OCI-LY1 (cell line): ENCODE measurements at regions not wholly inside any gene's neighbourhood (a gene's known extent, or its start where the extent isn't known, plus 50 kb on each side); places are given as distances from the start of the nearest gene placed in this dataset.

ENCODE experiments used
- H2AFZ ChIP-seq: fragments of 200-600 bp; sonication (generic), shearing (Covaris generic); 2 replicates; pipeline ENCODE4 v1.6.0; 2014; ENCODE audit warnings: antibody characterized with exemption, mild to moderate bottlenecking, low read length
- H3F3A ChIP-seq: fragments of 200-600 bp; sonication (generic), shearing (Covaris generic); 2 replicates; pipeline ENCODE4 v1.6.0; 2014; ENCODE audit warnings: mild to moderate bottlenecking, antibody characterized with exemption, low read length, moderate library complexity; ENCODE audit not compliant: insufficient read depth
- H3K27ac ChIP-seq: fragments of 200-600 bp; sonication (generic); 2 replicates; pipeline ENCODE4 v1.5.1; 2014; ENCODE audit warnings: low read length, mixed run types, mild to moderate bottlenecking, low read depth; ENCODE audit not compliant: poor library complexity, severe bottlenecking
- H3K27me3 ChIP-seq: fragments of 200-600 bp; sonication (generic); 2 replicates; pipeline ENCODE4 v1.6.0; 2014; ENCODE audit warnings: antibody characterized with exemption, mild to moderate bottlenecking, low read length, moderate library complexity; ENCODE audit not compliant: insufficient read depth
- H3K36me3 ChIP-seq: fragments of 200-600 bp; sonication (generic); 2 replicates; pipeline ENCODE4 v1.6.1; 2014; ENCODE audit warnings: mild to moderate bottlenecking, antibody characterized with exemption, low read length, moderate library complexity, mixed read lengths; ENCODE audit not compliant: insufficient read depth
- H3K4me1 ChIP-seq: fragments of 200-600 bp; sonication (generic); 2 replicates; pipeline ENCODE4 v1.5.1; 2014; ENCODE audit warnings: mild to moderate bottlenecking, low read length, moderate library complexity; ENCODE audit not compliant: insufficient read depth, severe bottlenecking
- H3K4me2 ChIP-seq: fragments of 200-600 bp; sonication (generic), shearing (Covaris generic); 2 replicates; pipeline ENCODE4 v1.6.1; 2014; ENCODE audit warnings: low read length
- H3K4me3 ChIP-seq: fragments of 200-600 bp; sonication (generic); 2 replicates; pipeline ENCODE4 v1.5.1; 2014; ENCODE audit warnings: low read length, low read depth, mild to moderate bottlenecking, mixed read lengths; ENCODE audit not compliant: poor library complexity, severe bottlenecking
- H3K79me2 ChIP-seq: fragments of 200-600 bp; shearing (Covaris generic); 2 replicates; pipeline ENCODE4 v1.6.1; 2016; ENCODE audit warnings: mixed run types, low read length, mixed read lengths; ENCODE audit not compliant: insufficient read depth
- H3K9ac ChIP-seq: fragments of 200-600 bp; sonication (generic), shearing (Covaris generic); 2 replicates; pipeline ENCODE4 v1.6.1; 2014; ENCODE audit warnings: mild to moderate bottlenecking, low read length, mixed read lengths
- H3K9me2 ChIP-seq: fragments of 200-600 bp; sonication (generic), shearing (Covaris generic); 2 replicates; pipeline ENCODE4 v1.6.1; 2014; ENCODE audit warnings: low read depth, mild to moderate bottlenecking, low read length, mixed read lengths
- H3K9me3 ChIP-seq: fragments of 200-600 bp; shearing (Covaris generic); 2 replicates; pipeline ENCODE4 v1.6.1; 2014; ENCODE audit warnings: low read length, mixed read lengths
- H4K20me1 ChIP-seq: fragments of 200-600 bp; sonication (generic), shearing (Covaris generic); 2 replicates; pipeline ENCODE4 v1.6.0; 2016; ENCODE audit warnings: mild to moderate bottlenecking, low read length; ENCODE audit not compliant: insufficient read depth
- CTCF ChIP-seq: fragments of 200-600 bp; sonication (generic), shearing (Covaris generic); IDR thresholded peaks from 2 replicates; pipeline ENCODE4 v1.5.1; 2017; ENCODE audit warnings: mild to moderate bottlenecking, antibody characterized with exemption, low read length, moderate library complexity, mixed read lengths
- EZH2 ChIP-seq: fragments of 200-600 bp; sonication (generic), shearing (Covaris generic); IDR thresholded peaks from 2 replicates; pipeline ENCODE4 v1.8.0; 2017; ENCODE audit warnings: borderline replicate concordance, mixed run types, mild to moderate bottlenecking, antibody characterized with exemption, low read length, moderate library complexity, mixed read lengths

GRCh38 chr15:59798605-59798917, 109.4 kb upstream of the BNIP2 start:
- no peak overlapping the region for H3K9ac ChIP-seq
- H3K27ac ChIP-seq = no peak overlapping the region
- no peak overlapping the region for H3K4me2 ChIP-seq
- H2AFZ ChIP-seq = no peak overlapping the region
- no peaks in the 10 kb centered on the region for H3K36me3 ChIP-seq
- H3K27me3 ChIP-seq = no peaks in the 10 kb centered on the region
- H3K4me1 ChIP-seq = no peaks in the 10 kb centered on the region
- no peak for TF ChIP-seq EZH2
- no peak for TF ChIP-seq CTCF
- H4K20me1 ChIP-seq = no peaks in the 10 kb centered on the region
- H3F3A ChIP-seq = no peaks in the 10 kb centered on the region
- no peaks in the 10 kb centered on the region for H3K79me2 ChIP-seq
- no peak overlapping the region for H3K4me3 ChIP-seq
- H3K9me3 ChIP-seq = no peaks in the 10 kb centered on the region
- H3K9me2 ChIP-seq = no peaks in the 10 kb centered on the region

- H3K9me3 ChIP-seq = no peaks in the 10 kb centered on the region
- H3K27me3 ChIP-seq = no peaks in the 10 kb centered on the region
- H3F3A ChIP-seq = no peaks in the 10 kb centered on the region
- TF ChIP-seq CTCF (no peak), EZH2 (no peak)
- no peak overlapping the region for H3K9ac ChIP-seq
- no peaks in the 10 kb centered on the region for H3K79me2 ChIP-seq
- no peaks in the 10 kb centered on the region for H3K4me1 ChIP-seq
- no peaks in the 10 kb centered on the region for H3K36me3 ChIP-seq
- no peak overlapping the region for H3K27ac ChIP-seq
- H3K4me3 ChIP-seq = no peak overlapping the region
- no peak overlapping the region for H3K4me2 ChIP-seq
- H2AFZ ChIP-seq = no peak overlapping the region
- no peaks in the 10 kb centered on the region for H4K20me1 ChIP-seq
- H3K9me2 ChIP-seq = no peaks in the 10 kb centered on the region
Measured at GRCh38 chr15:59797756-59798604, 108.9 kb upstream of the BNIP2 start.

- H3K9me3 ChIP-seq = no peaks in the 10 kb centered on the region
- no peaks in the 10 kb centered on the region for H3K9me2 ChIP-seq
- H4K20me1 ChIP-seq = no peaks in the 10 kb centered on the region
- H3K4me2 ChIP-seq = no peak overlapping the region
- no peaks in the 10 kb centered on the region for H3K36me3 ChIP-seq
- no peaks in the 10 kb centered on the region for H3K4me1 ChIP-seq
- no peaks in the 10 kb centered on the region for H3F3A ChIP-seq
- no peak overlapping the region for H3K4me3 ChIP-seq
- no peaks in the 10 kb centered on the region for H3K79me2 ChIP-seq
- H3K27me3 ChIP-seq = no peaks in the 10 kb centered on the region
- TF ChIP-seq CTCF (no peak), EZH2 (no peak)
- no peak overlapping the region for H3K27ac ChIP-seq
- H2AFZ ChIP-seq = no peak overlapping the region
- H3K9ac ChIP-seq = no peak overlapping the region
Measured at GRCh38 chr15:59794229-59794886, 105.2 kb upstream of the BNIP2 start.
